WTC11 (cell line): ENCODE measurements at regions not wholly inside any gene's neighbourhood (a gene's known extent, or its start where the extent isn't known, plus 50 kb on each side); places are given as distances from the start of the nearest gene placed in this dataset.

Experiments
- ATAC-seq: fragments of 200-7000 bp; cut with Tn5 transposase; 2 replicates; pipeline ENCODE4 v1.10.0; 2021; ENCODE audit warnings: mild to moderate bottlenecking, moderate library complexity
- CTCF ChIA-PET: fragments of 300-600 bp; sonication (Branson Sonifier 250); formaldehyde crosslinking; loops from one replicate; lab custom pipeline; 2021; ENCODE audit warnings: antibody characterized with exemption; lab: Charles Lee
- POLR2A ChIA-PET: fragments of 350-600 bp; sonication (Branson Sonifier 250); formaldehyde crosslinking; loops from one replicate; lab custom pipeline; 2021; ENCODE audit warnings: antibody characterized with exemption; lab: Charles Lee
- DNase-seq: peaks from one replicate; pipeline ENCODE4 v3.0.0; 2021; ENCODE audit warnings: low spot score
- H3K27ac Mint-ChIP-seq: 2 replicates; pipeline ENCODE4 v1.8.0; 2021; ENCODE audit warnings: mixed read lengths
- H3K27me3 Mint-ChIP-seq: 2 replicates; pipeline ENCODE4 v1.8.0; 2021; ENCODE audit warnings: low read depth, mild to moderate bottlenecking, moderate library complexity, mixed read lengths
- H3K36me3 Mint-ChIP-seq: 2 replicates; pipeline ENCODE4 v1.8.0; 2021; ENCODE audit warnings: mixed read lengths
- H3K4me1 Mint-ChIP-seq: 2 replicates; pipeline ENCODE4 v1.8.0; 2022; ENCODE audit warnings: mixed read lengths
- H3K4me3 Mint-ChIP-seq: 2 replicates; pipeline ENCODE4 v1.8.0; 2021; ENCODE audit warnings: mild to moderate bottlenecking, moderate library complexity, mixed read lengths
- H3K9me3 Mint-ChIP-seq: 2 replicates; pipeline ENCODE4 v1.8.0; 2021; ENCODE audit warnings: mixed read lengths
- ATF1 ChIP-seq: sonication (generic); formaldehyde crosslinking; IDR thresholded peaks from 2 replicates; pipeline ENCODE4 v1.8.1; 2023; ENCODE audit warnings: mild to moderate bottlenecking, moderate library complexity, missing genetic modification reagents
- CBFB ChIP-seq: sonication (generic); formaldehyde crosslinking; IDR thresholded peaks from 2 replicates; pipeline ENCODE4 v1.8.1; 2022; ENCODE audit warnings: mild to moderate bottlenecking, low read depth, missing genetic modification reagents
- ESRRA ChIP-seq: sonication (generic); formaldehyde crosslinking; IDR thresholded peaks from 2 replicates; pipeline ENCODE4 v1.8.1; 2022; ENCODE audit warnings: mild to moderate bottlenecking, missing genetic modification reagents, borderline replicate concordance
- FOXJ3 ChIP-seq: sonication (generic); formaldehyde crosslinking; IDR thresholded peaks from 2 replicates; pipeline ENCODE4 v1.9.0; 2021; ENCODE audit warnings: missing genetic modification reagents, mild to moderate bottlenecking, borderline replicate concordance
- IRF2 ChIP-seq: sonication (generic); formaldehyde crosslinking; IDR thresholded peaks from 2 replicates; pipeline ENCODE4 v1.8.0; 2022; ENCODE audit warnings: low read depth, missing genetic modification reagents, borderline replicate concordance
- NR3C1 ChIP-seq: sonication (generic); formaldehyde crosslinking; conservative IDR thresholded peaks from 2 replicates; pipeline ENCODE4 v1.8.1; 2023; ENCODE audit warnings: low read depth, mild to moderate bottlenecking, missing genetic modification reagents
- PREB ChIP-seq: sonication (generic); formaldehyde crosslinking; IDR thresholded peaks from 2 replicates; pipeline ENCODE4 v1.8.1; 2022; ENCODE audit warnings: mild to moderate bottlenecking, missing genetic modification reagents, moderate library complexity, borderline replicate concordance
- SMAD3 ChIP-seq: sonication (generic); formaldehyde crosslinking; IDR thresholded peaks from 2 replicates; pipeline ENCODE4 v1.8.0; 2022; ENCODE audit warnings: missing genetic modification reagents, mild to moderate bottlenecking, borderline replicate concordance
- SMAD4 ChIP-seq: sonication (generic); formaldehyde crosslinking; IDR thresholded peaks from 2 replicates; pipeline ENCODE4 v1.8.0; 2022; ENCODE audit warnings: mild to moderate bottlenecking, missing genetic modification reagents
- TEAD4 ChIP-seq: sonication (generic); formaldehyde crosslinking; IDR thresholded peaks from 2 replicates; pipeline ENCODE4 v1.8.0; 2022; ENCODE audit warnings: mild to moderate bottlenecking, missing genetic modification reagents
- USF2 ChIP-seq: sonication (generic); formaldehyde crosslinking; IDR thresholded peaks from 2 replicates; pipeline ENCODE4 v1.8.1; 2023; ENCODE audit warnings: mild to moderate bottlenecking, missing genetic modification reagents, moderate library complexity
- ZNF219 ChIP-seq: sonication (generic); formaldehyde crosslinking; IDR thresholded peaks from 2 replicates; pipeline ENCODE4 v1.8.0; 2023; ENCODE audit warnings: missing genetic modification reagents, mild to moderate bottlenecking, borderline replicate concordance
- TF ChIP-seq, protein P1 (sequence below): sonication (generic); formaldehyde crosslinking; IDR thresholded peaks from 2 replicates; pipeline ENCODE4 v1.8.1; 2023; ENCODE audit warnings: mild to moderate bottlenecking, missing genetic modification reagents, moderate library complexity
- TF ChIP-seq, protein P2 (sequence below): fragments of 250-450 bp; sonication (Bioruptor Pico); IDR thresholded peaks from 2 replicates; pipeline ENCODE4 v1.9.0; 2021; ENCODE audit warnings: mild to moderate bottlenecking, borderline replicate concordance
- TF ChIP-seq, protein P3 (sequence below): sonication (generic); formaldehyde crosslinking; IDR thresholded peaks from 2 replicates; pipeline ENCODE4 v1.8.0; 2022; ENCODE audit warnings: mild to moderate bottlenecking, missing genetic modification reagents
- TF ChIP-seq, protein P4 (sequence below): fragments of 250-450 bp; sonication (Bioruptor Pico); IDR thresholded peaks from 2 replicates; pipeline ENCODE4 v1.8.0; 2021; ENCODE audit warnings: mild to moderate bottlenecking
- TF ChIP-seq, protein P5 (sequence below): fragments of 250-450 bp; sonication (Bioruptor Pico); IDR thresholded peaks from 2 replicates; pipeline ENCODE4 v1.9.0; 2021; ENCODE audit warnings: mild to moderate bottlenecking
- TF ChIP-seq, protein P6 (sequence below): fragments of 200-600 bp; IDR thresholded peaks from 2 replicates; pipeline ENCODE4 v1.8.0; 2022; ENCODE audit warnings: antibody characterized with exemption

- TF ChIP-seq PREB = no peak
- TF ChIP-seq USF2 (CRISPR knock-in tag) = no peak
- TF ChIP-seq, protein P1, sequence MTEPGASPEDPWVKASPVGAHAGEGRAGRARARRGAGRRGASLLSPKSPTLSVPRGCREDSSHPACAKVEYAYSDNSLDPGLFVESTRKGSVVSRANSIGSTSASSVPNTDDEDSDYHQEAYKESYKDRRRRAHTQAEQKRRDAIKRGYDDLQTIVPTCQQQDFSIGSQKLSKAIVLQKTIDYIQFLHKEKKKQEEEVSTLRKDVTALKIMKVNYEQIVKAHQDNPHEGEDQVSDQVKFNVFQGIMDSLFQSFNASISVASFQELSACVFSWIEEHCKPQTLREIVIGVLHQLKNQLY (CRISPR knock-in tag) = no peak
- TF ChIP-seq, protein P2, sequence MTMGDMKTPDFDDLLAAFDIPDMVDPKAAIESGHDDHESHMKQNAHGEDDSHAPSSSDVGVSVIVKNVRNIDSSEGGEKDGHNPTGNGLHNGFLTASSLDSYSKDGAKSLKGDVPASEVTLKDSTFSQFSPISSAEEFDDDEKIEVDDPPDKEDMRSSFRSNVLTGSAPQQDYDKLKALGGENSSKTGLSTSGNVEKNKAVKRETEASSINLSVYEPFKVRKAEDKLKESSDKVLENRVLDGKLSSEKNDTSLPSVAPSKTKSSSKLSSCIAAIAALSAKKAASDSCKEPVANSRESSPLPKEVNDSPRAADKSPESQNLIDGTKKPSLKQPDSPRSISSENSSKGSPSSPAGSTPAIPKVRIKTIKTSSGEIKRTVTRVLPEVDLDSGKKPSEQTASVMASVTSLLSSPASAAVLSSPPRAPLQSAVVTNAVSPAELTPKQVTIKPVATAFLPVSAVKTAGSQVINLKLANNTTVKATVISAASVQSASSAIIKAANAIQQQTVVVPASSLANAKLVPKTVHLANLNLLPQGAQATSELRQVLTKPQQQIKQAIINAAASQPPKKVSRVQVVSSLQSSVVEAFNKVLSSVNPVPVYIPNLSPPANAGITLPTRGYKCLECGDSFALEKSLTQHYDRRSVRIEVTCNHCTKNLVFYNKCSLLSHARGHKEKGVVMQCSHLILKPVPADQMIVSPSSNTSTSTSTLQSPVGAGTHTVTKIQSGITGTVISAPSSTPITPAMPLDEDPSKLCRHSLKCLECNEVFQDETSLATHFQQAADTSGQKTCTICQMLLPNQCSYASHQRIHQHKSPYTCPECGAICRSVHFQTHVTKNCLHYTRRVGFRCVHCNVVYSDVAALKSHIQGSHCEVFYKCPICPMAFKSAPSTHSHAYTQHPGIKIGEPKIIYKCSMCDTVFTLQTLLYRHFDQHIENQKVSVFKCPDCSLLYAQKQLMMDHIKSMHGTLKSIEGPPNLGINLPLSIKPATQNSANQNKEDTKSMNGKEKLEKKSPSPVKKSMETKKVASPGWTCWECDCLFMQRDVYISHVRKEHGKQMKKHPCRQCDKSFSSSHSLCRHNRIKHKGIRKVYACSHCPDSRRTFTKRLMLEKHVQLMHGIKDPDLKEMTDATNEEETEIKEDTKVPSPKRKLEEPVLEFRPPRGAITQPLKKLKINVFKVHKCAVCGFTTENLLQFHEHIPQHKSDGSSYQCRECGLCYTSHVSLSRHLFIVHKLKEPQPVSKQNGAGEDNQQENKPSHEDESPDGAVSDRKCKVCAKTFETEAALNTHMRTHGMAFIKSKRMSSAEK (CRISPR knock-in tag) = no peak
- TF ChIP-seq NR3C1 = no peak
- no peak for TF ChIP-seq FOXJ3 (CRISPR knock-in tag)
- TF ChIP-seq TEAD4 = no peak
- no peak for TF ChIP-seq ATF1 (CRISPR knock-in tag)
- TF ChIP-seq, all 79 proteins: peak for 0
Measured at GRCh38 chr10:25105262-25105661, 69.5 kb upstream of the GPR158 start (continued).

GRCh38 chr10:25105743-25106260 lies 69.0 kb upstream of the GPR158 start:
- DNase-seq = no peak
- peaks cover 5% of the 10 kb centered on the region for H3K9me3 Mint-ChIP-seq
- peaks cover 57% of the 10 kb centered on the region for H3K4me1 Mint-ChIP-seq
- no peaks in the 10 kb centered on the region for H3K36me3 Mint-ChIP-seq
- H3K4me3 Mint-ChIP-seq = no peak overlapping the region
- H3K27ac Mint-ChIP-seq = no peak overlapping the region
- POLR2A ChIA-PET = no interaction called here
- TF ChIP-seq SMAD3 (CRISPR knock-in tag) = no peak
- no peak for TF ChIP-seq ESRRA (CRISPR knock-in tag)
- TF ChIP-seq, protein P3, sequence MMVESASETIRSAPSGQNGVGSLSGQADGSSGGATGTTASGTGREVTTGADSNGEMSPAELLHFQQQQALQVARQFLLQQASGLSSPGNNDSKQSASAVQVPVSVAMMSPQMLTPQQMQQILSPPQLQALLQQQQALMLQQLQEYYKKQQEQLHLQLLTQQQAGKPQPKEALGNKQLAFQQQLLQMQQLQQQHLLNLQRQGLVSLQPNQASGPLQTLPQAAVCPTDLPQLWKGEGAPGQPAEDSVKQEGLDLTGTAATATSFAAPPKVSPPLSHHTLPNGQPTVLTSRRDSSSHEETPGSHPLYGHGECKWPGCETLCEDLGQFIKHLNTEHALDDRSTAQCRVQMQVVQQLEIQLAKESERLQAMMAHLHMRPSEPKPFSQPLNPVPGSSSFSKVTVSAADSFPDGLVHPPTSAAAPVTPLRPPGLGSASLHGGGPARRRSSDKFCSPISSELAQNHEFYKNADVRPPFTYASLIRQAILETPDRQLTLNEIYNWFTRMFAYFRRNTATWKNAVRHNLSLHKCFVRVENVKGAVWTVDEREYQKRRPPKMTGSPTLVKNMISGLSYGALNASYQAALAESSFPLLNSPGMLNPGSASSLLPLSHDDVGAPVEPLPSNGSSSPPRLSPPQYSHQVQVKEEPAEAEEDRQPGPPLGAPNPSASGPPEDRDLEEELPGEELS (CRISPR knock-in tag) = peak; percentile 33; the same call in 1 of the 2 replicates
- ATAC-seq = no peak
- CTCF ChIA-PET = interaction anchor here (0.6 kb wide), 1 partner anchor 10 kb away, joined by 3 read pairs; no protein-coding TSS in a partner anchor
- peaks cover 31% of the 10 kb centered on the region for H3K27me3 Mint-ChIP-seq

GRCh38 chr10:25107756-25108155 lies 67.0 kb upstream of the GPR158 start:
- no peak for ATAC-seq
- H3K4me1 Mint-ChIP-seq = peaks cover 39% of the 10 kb centered on the region
- H3K9me3 Mint-ChIP-seq = peaks cover 5% of the 10 kb centered on the region
- ChIA-PET POLR2A (no interaction called here), CTCF (interaction anchor here (2.3 kb wide), 1 partner anchor 26 kb away, joined by 5 read pairs; no protein-coding TSS in a partner anchor)
- H3K27me3 Mint-ChIP-seq = peaks cover 28% of the 10 kb centered on the region
- no peak for DNase-seq
- H3K36me3 Mint-ChIP-seq = no peaks in the 10 kb centered on the region
- H3K27ac Mint-ChIP-seq = no peak overlapping the region
- H3K4me3 Mint-ChIP-seq = no peak overlapping the region
- TF ChIP-seq CBFB (no peak), SMAD4 (no peak), ZNF219 (CRISPR knock-in tag) (no peak), IRF2 (CRISPR knock-in tag) (no peak)
- TF ChIP-seq, protein P4, sequence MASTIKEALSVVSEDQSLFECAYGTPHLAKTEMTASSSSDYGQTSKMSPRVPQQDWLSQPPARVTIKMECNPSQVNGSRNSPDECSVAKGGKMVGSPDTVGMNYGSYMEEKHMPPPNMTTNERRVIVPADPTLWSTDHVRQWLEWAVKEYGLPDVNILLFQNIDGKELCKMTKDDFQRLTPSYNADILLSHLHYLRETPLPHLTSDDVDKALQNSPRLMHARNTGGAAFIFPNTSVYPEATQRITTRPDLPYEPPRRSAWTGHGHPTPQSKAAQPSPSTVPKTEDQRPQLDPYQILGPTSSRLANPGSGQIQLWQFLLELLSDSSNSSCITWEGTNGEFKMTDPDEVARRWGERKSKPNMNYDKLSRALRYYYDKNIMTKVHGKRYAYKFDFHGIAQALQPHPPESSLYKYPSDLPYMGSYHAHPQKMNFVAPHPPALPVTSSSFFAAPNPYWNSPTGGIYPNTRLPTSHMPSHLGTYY (CRISPR knock-in tag) = no peak
- TF ChIP-seq, protein P5, sequence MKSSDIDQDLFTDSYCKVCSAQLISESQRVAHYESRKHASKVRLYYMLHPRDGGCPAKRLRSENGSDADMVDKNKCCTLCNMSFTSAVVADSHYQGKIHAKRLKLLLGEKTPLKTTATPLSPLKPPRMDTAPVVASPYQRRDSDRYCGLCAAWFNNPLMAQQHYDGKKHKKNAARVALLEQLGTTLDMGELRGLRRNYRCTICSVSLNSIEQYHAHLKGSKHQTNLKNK (CRISPR knock-in tag) = no peak
- TF ChIP-seq, protein P6, sequence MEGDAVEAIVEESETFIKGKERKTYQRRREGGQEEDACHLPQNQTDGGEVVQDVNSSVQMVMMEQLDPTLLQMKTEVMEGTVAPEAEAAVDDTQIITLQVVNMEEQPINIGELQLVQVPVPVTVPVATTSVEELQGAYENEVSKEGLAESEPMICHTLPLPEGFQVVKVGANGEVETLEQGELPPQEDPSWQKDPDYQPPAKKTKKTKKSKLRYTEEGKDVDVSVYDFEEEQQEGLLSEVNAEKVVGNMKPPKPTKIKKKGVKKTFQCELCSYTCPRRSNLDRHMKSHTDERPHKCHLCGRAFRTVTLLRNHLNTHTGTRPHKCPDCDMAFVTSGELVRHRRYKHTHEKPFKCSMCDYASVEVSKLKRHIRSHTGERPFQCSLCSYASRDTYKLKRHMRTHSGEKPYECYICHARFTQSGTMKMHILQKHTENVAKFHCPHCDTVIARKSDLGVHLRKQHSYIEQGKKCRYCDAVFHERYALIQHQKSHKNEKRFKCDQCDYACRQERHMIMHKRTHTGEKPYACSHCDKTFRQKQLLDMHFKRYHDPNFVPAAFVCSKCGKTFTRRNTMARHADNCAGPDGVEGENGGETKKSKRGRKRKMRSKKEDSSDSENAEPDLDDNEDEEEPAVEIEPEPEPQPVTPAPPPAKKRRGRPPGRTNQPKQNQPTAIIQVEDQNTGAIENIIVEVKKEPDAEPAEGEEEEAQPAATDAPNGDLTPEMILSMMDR = no peak
- TF ChIP-seq, protein P3 (CRISPR knock-in tag) = no peak
